Activated B cell treated with CpG ODN at 0.5 μM for 24 hours (primary cell): ENCODE measurements at regions not wholly inside any gene's neighbourhood (a gene's known extent, or its start where the extent isn't known, plus 50 kb on each side); places are given as distances from the start of the nearest gene placed in this dataset.

Experiments
- ATAC-seq: fragments of 200-7000 bp; cut with Tn5 transposase; one replicate; pipeline ENCODE4 v1.10.0; 2021; ENCODE audit warnings: low read depth, mild to moderate bottlenecking, moderate library complexity
- CTCF ChIA-PET: fragments of 350-600 bp; sonication (Branson Sonifier 250); formaldehyde crosslinking; loops from one replicate; lab custom pipeline; 2021; ENCODE audit warnings: antibody characterized with exemption; lab: Charles Lee
- POLR2A ChIA-PET: fragments of 350-600 bp; sonication (Branson Sonifier 250); formaldehyde crosslinking; loops from one replicate; lab custom pipeline; 2021; ENCODE audit warnings: antibody characterized with exemption; lab: Charles Lee
- DNase-seq: peaks from one replicate; pipeline ENCODE4 v3.0.0; 2022
- H3K27ac Mint-ChIP-seq: one replicate; pipeline ENCODE4 v1.8.0; 2020; ENCODE audit warnings: mixed read lengths
- H3K27me3 Mint-ChIP-seq: one replicate; pipeline ENCODE4 v1.8.0; 2021; ENCODE audit warnings: mixed read lengths
- H3K36me3 Mint-ChIP-seq: one replicate; pipeline ENCODE4 v1.8.0; 2021; ENCODE audit warnings: low read depth, mixed read lengths
- H3K4me1 Mint-ChIP-seq: one replicate; pipeline ENCODE4 v1.8.0; 2021; ENCODE audit warnings: mixed read lengths
- H3K4me3 Mint-ChIP-seq: one replicate; pipeline ENCODE4 v1.8.0; 2020; ENCODE audit warnings: mild to moderate bottlenecking, mixed read lengths
- H3K9me3 Mint-ChIP-seq: one replicate; pipeline ENCODE4 v1.8.0; 2020; ENCODE audit warnings: mixed read lengths
- CTCF ChIP-seq: fragments of 200-600 bp; IDR thresholded peaks from one replicate; pipeline ENCODE4 v1.8.0; 2022; ENCODE audit warnings: antibody characterized with exemption, mild to moderate bottlenecking
- intact Hi-C: fragments of 100-400 bp; cut with micrococcal nuclease; formaldehyde crosslinking; loops from one replicate; pipeline ENCODE4 v1.15.1; 2024

DNA sequence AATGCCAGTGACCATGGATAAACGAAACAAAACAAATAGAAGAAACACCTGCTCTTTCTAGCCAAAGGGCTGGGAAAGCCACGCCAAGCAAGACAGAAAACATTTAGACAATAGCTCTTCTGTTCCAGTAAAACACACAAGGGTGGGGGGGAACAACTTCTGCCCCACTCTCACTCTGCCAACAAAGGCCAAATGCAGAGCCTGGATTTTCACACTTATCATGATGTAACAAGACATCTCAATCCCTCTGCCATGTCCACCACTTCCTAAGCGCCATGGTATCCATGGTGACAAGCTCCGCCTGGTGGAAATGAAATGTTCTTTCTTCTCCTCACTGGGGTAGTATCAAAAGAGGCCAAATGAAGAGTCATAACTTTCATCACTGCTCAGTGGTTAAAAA lies 60.6 kb downstream of the DRD1 start:
- Mint-ChIP-seq H3K27ac (no peak overlapping the region), H3K27me3 (peaks cover 7% of the 10 kb centered on the region), H3K4me1 (no peaks in the 10 kb centered on the region), H3K9me3 (no peaks in the 10 kb centered on the region), H3K4me3 (no peak overlapping the region), H3K36me3 (no peaks in the 10 kb centered on the region)
- ATAC-seq = no peak
- DNase-seq = no peak
- TF ChIP-seq CTCF = no peak
- ChIA-PET POLR2A (no interaction called here), CTCF (no interaction called here)
- intact Hi-C loops = no loop called here

DNA sequence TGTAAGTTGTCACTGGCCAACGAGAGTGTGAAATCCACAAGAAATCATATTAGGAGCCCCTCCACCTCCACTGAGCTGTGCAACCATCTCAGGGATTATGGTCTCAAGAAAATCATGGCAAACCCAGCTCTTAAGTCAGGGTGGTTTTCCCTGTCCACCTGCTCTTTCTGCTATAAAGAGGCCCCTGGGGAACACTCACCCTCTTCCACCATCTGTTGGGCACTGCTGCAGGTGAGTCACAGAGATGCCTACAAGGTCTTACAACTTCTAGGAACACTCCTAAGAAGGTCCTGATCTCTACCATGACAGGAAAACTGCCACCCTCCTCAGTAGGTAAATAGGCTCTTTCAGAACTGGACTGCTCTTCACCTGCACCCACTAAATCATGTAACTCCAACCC lies 61.8 kb downstream of the DRD1 start:
- ChIA-PET POLR2A (no interaction called here), CTCF (no interaction called here)
- no peaks in the 10 kb centered on the region for H3K4me1 Mint-ChIP-seq
- intact Hi-C loops = no loop called here
- DNase-seq = no peak
- no peak overlapping the region for H3K4me3 Mint-ChIP-seq
- peaks cover 13% of the 10 kb centered on the region for H3K27me3 Mint-ChIP-seq
- H3K36me3 Mint-ChIP-seq = no peaks in the 10 kb centered on the region
- TF ChIP-seq CTCF = no peak
- no peak overlapping the region for H3K27ac Mint-ChIP-seq
- ATAC-seq = no peak
- no peaks in the 10 kb centered on the region for H3K9me3 Mint-ChIP-seq

DNA sequence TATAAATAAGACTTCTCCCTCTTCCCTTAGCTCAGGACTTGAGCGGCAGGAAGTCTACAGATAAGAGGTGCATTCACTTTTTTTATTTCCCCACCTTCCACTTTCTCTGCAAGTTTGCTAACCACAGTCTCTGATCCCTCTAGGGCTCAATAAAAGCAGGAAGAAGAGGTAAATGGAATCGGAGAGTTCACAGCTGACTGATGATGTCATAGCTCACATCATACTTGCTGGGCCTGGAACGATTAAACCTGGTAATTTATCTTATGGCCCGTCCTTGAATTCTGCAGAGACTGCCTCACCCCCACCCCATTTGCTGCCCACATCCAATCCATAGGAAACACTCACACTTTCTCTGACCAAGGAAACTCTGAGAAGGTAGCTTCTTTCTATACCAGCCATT lies 62.9 kb downstream of the DRD1 start:
- H3K4me1 Mint-ChIP-seq = no peaks in the 10 kb centered on the region
- H3K4me3 Mint-ChIP-seq = no peak overlapping the region
- ChIA-PET POLR2A (no interaction called here), CTCF (no interaction called here)
- no peaks in the 10 kb centered on the region for H3K9me3 Mint-ChIP-seq
- no peaks in the 10 kb centered on the region for H3K36me3 Mint-ChIP-seq
- ATAC-seq (no peak), DNase-seq (no peak)
- H3K27ac Mint-ChIP-seq = no peak overlapping the region
- no peak for TF ChIP-seq CTCF
- intact Hi-C loops = no loop called here
- peaks cover 13% of the 10 kb centered on the region for H3K27me3 Mint-ChIP-seq

DNA sequence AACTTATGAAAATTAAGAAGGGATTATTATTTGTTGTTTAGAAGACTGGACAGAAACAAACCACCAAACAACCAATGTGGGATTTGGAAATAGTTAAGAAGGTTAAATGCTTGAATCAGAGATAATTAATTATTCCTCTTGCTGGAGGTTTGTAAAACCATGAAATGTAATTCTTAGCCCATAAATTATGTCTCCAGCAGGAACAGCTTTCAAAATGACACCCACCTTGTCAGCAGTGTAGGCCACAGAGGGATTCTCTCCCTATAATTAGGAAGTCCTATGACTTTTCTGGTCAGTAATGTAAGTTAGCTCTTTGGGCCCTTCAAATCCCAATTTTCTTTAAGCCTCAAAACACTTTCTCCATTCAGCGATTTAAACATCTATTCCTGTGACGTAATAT lies 63.3 kb downstream of the DRD1 start:
- Mint-ChIP-seq H3K4me1 (no peaks in the 10 kb centered on the region), H3K27ac (no peak overlapping the region), H3K4me3 (no peak overlapping the region), H3K9me3 (no peaks in the 10 kb centered on the region), H3K27me3 (peaks cover 14% of the 10 kb centered on the region), H3K36me3 (no peaks in the 10 kb centered on the region)
- ChIA-PET CTCF (no interaction called here), POLR2A (no interaction called here)
- DNase-seq = no peak
- TF ChIP-seq CTCF = no peak
- intact Hi-C loops = no loop called here
- no peak for ATAC-seq

DNA sequence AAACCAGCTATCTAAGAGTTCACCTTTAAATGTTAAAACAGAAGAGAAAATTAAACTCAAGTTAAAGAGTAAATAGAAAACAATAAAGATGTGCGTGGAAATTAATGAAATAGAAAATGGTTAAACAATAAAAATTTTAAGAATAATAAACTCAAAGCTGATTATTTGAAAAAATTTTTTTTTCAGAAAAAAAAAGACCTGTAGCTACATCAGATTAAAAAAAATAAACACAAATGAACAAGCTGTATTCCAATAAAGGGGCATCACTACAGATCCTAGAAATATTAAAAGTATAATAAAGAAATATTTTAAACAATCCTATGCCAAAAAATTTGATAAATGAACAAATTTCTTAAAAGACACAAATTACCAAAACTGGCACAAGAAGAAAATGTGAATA lies 64.1 kb downstream of the DRD1 start:
- no peaks in the 10 kb centered on the region for H3K36me3 Mint-ChIP-seq
- no peaks in the 10 kb centered on the region for H3K4me1 Mint-ChIP-seq
- no peak for DNase-seq
- ChIA-PET POLR2A (no interaction called here), CTCF (no interaction called here)
- TF ChIP-seq CTCF = no peak
- no peaks in the 10 kb centered on the region for H3K9me3 Mint-ChIP-seq
- peaks cover 14% of the 10 kb centered on the region for H3K27me3 Mint-ChIP-seq
- ATAC-seq = no peak
- no peak overlapping the region for H3K4me3 Mint-ChIP-seq
- no peak overlapping the region for H3K27ac Mint-ChIP-seq
- intact Hi-C loops = no loop called here
